GM23338 (cell line): ENCODE measurements at regions not wholly inside any gene's neighbourhood (a gene's known extent, or its start where the extent isn't known, plus 50 kb on each side); places are given as distances from the start of the nearest gene placed in this dataset.

Experiments used
- CREB1 ChIP-seq: fragments of 250-450 bp; sonication (Bioruptor Pico); IDR thresholded peaks from 2 replicates; pipeline ENCODE4 v1.5.0; 2020; ENCODE audit warnings: low read depth, mild to moderate bottlenecking, moderate library complexity
- EZH2 ChIP-seq: fragments of 200-600 bp; sonication (generic); IDR thresholded peaks from one replicate; pipeline ENCODE4 v1.8.0; 2017; ENCODE audit warnings: antibody characterized with exemption, mild to moderate bottlenecking, low read depth; ENCODE audit not compliant: unreplicated experiment
- EZH2phosphoT487 ChIP-seq: fragments of 200-600 bp; sonication (generic); IDR thresholded peaks from one replicate; pipeline ENCODE4 v1.8.1; 2018; ENCODE audit warnings: antibody characterized with exemption; ENCODE audit not compliant: unreplicated experiment
- JUNB ChIP-seq: IDR thresholded peaks from one replicate; pipeline ENCODE4 v1.6.1; 2016; ENCODE audit warnings: antibody characterized with exemption; ENCODE audit not compliant: unreplicated experiment
- POLR2AphosphoS5 ChIP-seq: IDR thresholded peaks from 2 replicates; pipeline ENCODE4 v1.6.1; 2016; ENCODE audit warnings: antibody characterized with exemption, low read depth
- STAT1 ChIP-seq: IDR thresholded peaks from one replicate; pipeline ENCODE4 v1.6.1; 2016; ENCODE audit warnings: antibody characterized with exemption; ENCODE audit not compliant: unreplicated experiment
- ZNF114 ChIP-seq: fragments of 250-450 bp; sonication (Bioruptor Pico); IDR thresholded peaks from 2 replicates; pipeline ENCODE4 v1.5.0; 2020; ENCODE audit warnings: mild to moderate bottlenecking, moderate library complexity
- TF ChIP-seq, protein P1 (sequence below), 2 experiments: fragments of 200-600 bp in 1 of 2; sonication (generic) in 1 of 2; conservative IDR thresholded peaks; 2 replicates each; pipeline versions ENCODE4 v1.5.1 to v1.6.1; 2016 to 2017; ENCODE audit warnings: antibody characterized with exemption in 2 of 2, low read depth in 2 of 2, mild to moderate bottlenecking in 2 of 2, moderate library complexity in 1 of 2
- TF ChIP-seq, protein P2 (sequence below): IDR thresholded peaks from one replicate; pipeline ENCODE4 v1.6.1; 2018; ENCODE audit warnings: antibody characterized with exemption; ENCODE audit not compliant: unreplicated experiment
- TF ChIP-seq, protein P3 (sequence below): IDR thresholded peaks from 2 replicates; pipeline ENCODE4 v1.6.1; 2016; ENCODE audit warnings: antibody characterized with exemption

DNA sequence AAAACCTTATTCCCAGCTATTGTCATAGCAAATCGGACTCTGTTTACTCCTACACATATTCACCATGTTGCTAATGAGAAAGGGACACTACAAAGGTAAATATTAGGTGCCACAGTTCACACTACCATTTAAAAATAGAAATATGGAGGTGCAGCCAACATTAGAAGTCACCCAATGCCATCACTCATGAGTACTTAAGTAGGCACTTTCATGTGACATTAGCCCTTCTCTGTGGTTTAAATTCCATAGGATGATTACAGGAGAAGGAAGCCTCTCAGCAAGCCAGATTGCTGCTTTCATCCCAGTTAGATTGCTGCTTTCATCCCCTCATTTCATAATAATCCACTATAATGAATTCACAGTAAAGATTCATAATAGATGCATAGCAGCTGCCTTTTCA, 376.8 kb upstream of the ALCAM start:
- no peak for TF ChIP-seq POLR2AphosphoS5
- TF ChIP-seq, protein P1, sequence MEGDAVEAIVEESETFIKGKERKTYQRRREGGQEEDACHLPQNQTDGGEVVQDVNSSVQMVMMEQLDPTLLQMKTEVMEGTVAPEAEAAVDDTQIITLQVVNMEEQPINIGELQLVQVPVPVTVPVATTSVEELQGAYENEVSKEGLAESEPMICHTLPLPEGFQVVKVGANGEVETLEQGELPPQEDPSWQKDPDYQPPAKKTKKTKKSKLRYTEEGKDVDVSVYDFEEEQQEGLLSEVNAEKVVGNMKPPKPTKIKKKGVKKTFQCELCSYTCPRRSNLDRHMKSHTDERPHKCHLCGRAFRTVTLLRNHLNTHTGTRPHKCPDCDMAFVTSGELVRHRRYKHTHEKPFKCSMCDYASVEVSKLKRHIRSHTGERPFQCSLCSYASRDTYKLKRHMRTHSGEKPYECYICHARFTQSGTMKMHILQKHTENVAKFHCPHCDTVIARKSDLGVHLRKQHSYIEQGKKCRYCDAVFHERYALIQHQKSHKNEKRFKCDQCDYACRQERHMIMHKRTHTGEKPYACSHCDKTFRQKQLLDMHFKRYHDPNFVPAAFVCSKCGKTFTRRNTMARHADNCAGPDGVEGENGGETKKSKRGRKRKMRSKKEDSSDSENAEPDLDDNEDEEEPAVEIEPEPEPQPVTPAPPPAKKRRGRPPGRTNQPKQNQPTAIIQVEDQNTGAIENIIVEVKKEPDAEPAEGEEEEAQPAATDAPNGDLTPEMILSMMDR (conservative IDR thresholded peaks at IDR 0.05; ENCODE audit: low read depth in 2 of 2) = no peak
- TF ChIP-seq JUNB = no peak
- TF ChIP-seq, protein P2, sequence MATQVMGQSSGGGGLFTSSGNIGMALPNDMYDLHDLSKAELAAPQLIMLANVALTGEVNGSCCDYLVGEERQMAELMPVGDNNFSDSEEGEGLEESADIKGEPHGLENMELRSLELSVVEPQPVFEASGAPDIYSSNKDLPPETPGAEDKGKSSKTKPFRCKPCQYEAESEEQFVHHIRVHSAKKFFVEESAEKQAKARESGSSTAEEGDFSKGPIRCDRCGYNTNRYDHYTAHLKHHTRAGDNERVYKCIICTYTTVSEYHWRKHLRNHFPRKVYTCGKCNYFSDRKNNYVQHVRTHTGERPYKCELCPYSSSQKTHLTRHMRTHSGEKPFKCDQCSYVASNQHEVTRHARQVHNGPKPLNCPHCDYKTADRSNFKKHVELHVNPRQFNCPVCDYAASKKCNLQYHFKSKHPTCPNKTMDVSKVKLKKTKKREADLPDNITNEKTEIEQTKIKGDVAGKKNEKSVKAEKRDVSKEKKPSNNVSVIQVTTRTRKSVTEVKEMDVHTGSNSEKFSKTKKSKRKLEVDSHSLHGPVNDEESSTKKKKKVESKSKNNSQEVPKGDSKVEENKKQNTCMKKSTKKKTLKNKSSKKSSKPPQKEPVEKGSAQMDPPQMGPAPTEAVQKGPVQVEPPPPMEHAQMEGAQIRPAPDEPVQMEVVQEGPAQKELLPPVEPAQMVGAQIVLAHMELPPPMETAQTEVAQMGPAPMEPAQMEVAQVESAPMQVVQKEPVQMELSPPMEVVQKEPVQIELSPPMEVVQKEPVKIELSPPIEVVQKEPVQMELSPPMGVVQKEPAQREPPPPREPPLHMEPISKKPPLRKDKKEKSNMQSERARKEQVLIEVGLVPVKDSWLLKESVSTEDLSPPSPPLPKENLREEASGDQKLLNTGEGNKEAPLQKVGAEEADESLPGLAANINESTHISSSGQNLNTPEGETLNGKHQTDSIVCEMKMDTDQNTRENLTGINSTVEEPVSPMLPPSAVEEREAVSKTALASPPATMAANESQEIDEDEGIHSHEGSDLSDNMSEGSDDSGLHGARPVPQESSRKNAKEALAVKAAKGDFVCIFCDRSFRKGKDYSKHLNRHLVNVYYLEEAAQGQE = no peak
- TF ChIP-seq CREB1 (CRISPR knock-in tag) = no peak
- TF ChIP-seq ZNF114 (CRISPR knock-in tag) = no peak
- no peak for TF ChIP-seq EZH2phosphoT487
- TF ChIP-seq STAT1 = no peak
- TF ChIP-seq EZH2 = no peak
- TF ChIP-seq, protein P3, sequence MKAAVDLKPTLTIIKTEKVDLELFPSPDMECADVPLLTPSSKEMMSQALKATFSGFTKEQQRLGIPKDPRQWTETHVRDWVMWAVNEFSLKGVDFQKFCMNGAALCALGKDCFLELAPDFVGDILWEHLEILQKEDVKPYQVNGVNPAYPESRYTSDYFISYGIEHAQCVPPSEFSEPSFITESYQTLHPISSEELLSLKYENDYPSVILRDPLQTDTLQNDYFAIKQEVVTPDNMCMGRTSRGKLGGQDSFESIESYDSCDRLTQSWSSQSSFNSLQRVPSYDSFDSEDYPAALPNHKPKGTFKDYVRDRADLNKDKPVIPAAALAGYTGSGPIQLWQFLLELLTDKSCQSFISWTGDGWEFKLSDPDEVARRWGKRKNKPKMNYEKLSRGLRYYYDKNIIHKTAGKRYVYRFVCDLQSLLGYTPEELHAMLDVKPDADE = no peak
